Adrenal gland (tissue), 5 donors: ENCODE measurements at regions not wholly inside any gene's neighbourhood (a gene's known extent, or its start where the extent isn't known, plus 50 kb on each side); places are given as distances from the start of the nearest gene placed in this dataset.

Experiments used
- POLR2A ChIP-seq, 2 donors: fragments of 450-650 bp; IDR thresholded peaks; one replicate each; pipeline ENCODE4 v1.6.1; 2017; ENCODE audit warnings: antibody characterized with exemption in 2 of 2, mild to moderate bottlenecking in 2 of 2, moderate library complexity in 1 of 2
- TF ChIP-seq, protein P1 (sequence below), 6 experiments: fragments of 450-650 bp in 4 of 6; fragments of 200-600 bp in 2 of 6; sonication (generic) in 1 of 6; IDR thresholded peaks; 1 replicate in 5 of 6; 2 replicates in 1 of 6; pipeline versions ENCODE4 v1.5.1 to v1.8.0; 2016 to 2021; ENCODE audit warnings: antibody characterized with exemption in 6 of 6, mild to moderate bottlenecking in 2 of 6, moderate library complexity in 1 of 6
- donor health status: DM: no; HTN: no; CAD: no.

DNA sequence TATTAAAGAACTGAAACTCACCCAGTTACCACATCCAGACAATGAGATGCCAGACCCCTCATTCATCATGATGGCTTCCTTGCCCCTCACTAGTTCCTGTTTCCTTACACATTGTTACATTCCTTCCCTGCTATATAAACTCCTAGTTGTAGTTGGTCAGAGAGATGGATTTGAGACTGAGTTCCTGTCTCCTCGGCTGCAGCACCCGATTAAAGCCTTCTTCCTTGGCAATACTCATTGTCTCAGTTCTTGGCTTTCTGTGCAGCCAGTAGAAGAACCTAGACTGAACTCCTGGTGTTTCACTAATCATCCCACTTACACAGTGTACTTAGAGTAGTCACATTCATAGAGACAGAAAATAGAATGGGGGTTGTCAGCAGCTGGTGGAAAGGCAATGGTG is 324.7 kb downstream of the TRIML1 start:
- TF ChIP-seq, protein P1, sequence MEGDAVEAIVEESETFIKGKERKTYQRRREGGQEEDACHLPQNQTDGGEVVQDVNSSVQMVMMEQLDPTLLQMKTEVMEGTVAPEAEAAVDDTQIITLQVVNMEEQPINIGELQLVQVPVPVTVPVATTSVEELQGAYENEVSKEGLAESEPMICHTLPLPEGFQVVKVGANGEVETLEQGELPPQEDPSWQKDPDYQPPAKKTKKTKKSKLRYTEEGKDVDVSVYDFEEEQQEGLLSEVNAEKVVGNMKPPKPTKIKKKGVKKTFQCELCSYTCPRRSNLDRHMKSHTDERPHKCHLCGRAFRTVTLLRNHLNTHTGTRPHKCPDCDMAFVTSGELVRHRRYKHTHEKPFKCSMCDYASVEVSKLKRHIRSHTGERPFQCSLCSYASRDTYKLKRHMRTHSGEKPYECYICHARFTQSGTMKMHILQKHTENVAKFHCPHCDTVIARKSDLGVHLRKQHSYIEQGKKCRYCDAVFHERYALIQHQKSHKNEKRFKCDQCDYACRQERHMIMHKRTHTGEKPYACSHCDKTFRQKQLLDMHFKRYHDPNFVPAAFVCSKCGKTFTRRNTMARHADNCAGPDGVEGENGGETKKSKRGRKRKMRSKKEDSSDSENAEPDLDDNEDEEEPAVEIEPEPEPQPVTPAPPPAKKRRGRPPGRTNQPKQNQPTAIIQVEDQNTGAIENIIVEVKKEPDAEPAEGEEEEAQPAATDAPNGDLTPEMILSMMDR (IDR thresholded peaks at IDR 0.05) = no peak
- TF ChIP-seq POLR2A (IDR thresholded peaks at IDR 0.05) = no peak
